ENCODE measurements at regions not wholly inside any gene's neighbourhood (a gene's known extent, or its start where the extent isn't known, plus 50 kb on each side); places are given as distances from the start of the nearest gene placed in this dataset.

DNA sequence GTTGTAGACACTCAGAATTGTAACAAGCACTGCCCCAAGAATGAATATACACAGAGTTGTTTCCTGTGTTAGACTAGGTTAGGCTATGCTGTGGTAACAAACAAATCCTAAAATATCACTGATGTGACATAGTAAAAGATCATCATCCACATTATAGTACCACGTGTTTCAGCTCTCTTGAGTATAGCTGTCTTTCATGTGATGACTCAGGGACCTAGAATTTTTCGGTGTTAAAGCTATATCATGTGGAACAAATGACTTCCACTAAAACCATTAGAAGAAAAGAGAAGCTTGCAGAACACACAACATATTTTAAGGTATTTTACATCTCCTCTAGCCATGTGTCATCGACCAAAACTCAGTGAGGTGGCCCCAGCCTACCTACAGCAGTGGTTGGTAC is 307.9 kb upstream of the RBMS3 start:
- H3K27ac ChIP-seq = no peak overlapping the region
- H3K4me1 ChIP-seq = no peaks in the 10 kb centered on the region
- no peaks in the 10 kb centered on the region for H3K27me3 ChIP-seq (ENCODE audit: insufficient read depth in 3 of 3, low read length in 2 of 3)
- H3K9me3 ChIP-seq = peaks cover 5% of the 10 kb centered on the region
- H3K4me3 ChIP-seq = no peak overlapping the region
- intact Hi-C loops (cut with DNase I) = no loop called here
- no peaks in the 10 kb centered on the region for H3K36me3 ChIP-seq (ENCODE audit: insufficient read depth in 1 of 2, low read depth in 1 of 2)
- ATAC-seq (no peak), DNase-seq (no peak)
- TF ChIP-seq, protein P1, sequence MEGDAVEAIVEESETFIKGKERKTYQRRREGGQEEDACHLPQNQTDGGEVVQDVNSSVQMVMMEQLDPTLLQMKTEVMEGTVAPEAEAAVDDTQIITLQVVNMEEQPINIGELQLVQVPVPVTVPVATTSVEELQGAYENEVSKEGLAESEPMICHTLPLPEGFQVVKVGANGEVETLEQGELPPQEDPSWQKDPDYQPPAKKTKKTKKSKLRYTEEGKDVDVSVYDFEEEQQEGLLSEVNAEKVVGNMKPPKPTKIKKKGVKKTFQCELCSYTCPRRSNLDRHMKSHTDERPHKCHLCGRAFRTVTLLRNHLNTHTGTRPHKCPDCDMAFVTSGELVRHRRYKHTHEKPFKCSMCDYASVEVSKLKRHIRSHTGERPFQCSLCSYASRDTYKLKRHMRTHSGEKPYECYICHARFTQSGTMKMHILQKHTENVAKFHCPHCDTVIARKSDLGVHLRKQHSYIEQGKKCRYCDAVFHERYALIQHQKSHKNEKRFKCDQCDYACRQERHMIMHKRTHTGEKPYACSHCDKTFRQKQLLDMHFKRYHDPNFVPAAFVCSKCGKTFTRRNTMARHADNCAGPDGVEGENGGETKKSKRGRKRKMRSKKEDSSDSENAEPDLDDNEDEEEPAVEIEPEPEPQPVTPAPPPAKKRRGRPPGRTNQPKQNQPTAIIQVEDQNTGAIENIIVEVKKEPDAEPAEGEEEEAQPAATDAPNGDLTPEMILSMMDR (IDR thresholded peaks at IDR 0.05) = no peak
- 44 to 64% (median 58%) methylated on average over 3 of the region's 3 CpGs for WGBS, 3 donors

DNA sequence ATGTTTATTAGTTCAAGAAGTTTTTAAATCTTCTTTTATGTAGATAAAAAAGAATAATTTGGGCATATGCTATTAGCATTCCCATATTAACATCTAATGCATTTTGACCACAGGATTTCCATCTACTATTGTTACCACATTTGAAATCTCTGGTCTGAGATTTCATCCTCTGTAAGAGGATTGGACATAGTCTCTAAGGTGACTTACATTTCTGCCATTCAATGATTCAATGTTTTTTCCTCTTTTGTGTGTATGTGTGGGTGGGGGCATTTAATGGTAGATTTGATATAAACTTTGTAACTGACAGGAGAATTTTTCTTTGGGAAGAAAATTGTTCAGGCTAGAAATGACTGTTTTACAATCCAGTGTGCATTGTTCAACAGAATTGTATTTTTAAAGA is 307.3 kb upstream of the RBMS3 start:
- H3K4me1 ChIP-seq = no peaks in the 10 kb centered on the region
- TF ChIP-seq, protein P1 (IDR thresholded peaks at IDR 0.05) = no peak
- no peak overlapping the region for H3K27ac ChIP-seq
- ATAC-seq = no peak
- H3K4me3 ChIP-seq = no peak overlapping the region
- intact Hi-C loops (cut with DNase I) = no loop called here
- no peaks in the 10 kb centered on the region for H3K36me3 ChIP-seq (ENCODE audit: insufficient read depth in 1 of 2, low read depth in 1 of 2)
- peaks cover 5% of the 10 kb centered on the region for H3K9me3 ChIP-seq
- DNase-seq = no peak
- H3K27me3 ChIP-seq (ENCODE audit: insufficient read depth in 3 of 3, low read length in 2 of 3) = no peaks in the 10 kb centered on the region

DNA sequence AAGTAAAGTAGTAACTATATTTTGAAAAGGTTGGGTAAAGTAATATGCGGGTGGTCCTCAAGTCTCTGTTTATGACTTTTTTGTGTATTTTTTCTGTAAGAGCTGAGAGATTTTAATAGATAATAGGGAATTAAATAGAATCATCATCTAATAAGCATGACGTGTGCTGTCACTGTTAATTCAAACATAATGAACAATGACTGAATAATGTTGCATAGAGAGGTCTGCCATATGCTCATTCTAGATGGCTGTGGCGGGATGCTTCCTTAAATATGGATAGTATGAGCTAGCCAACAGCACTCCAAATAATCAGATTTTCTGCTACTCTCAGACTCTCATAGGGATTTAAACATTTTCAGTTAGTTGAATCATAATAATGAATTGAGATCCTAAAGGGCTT is 302.8 kb upstream of the RBMS3 start:
- H3K36me3 ChIP-seq (ENCODE audit: insufficient read depth in 1 of 2, low read depth in 1 of 2) = no peaks in the 10 kb centered on the region
- TF ChIP-seq, protein P1 (IDR thresholded peaks at IDR 0.05) = no peak
- H3K9me3 ChIP-seq = no peaks in the 10 kb centered on the region
- H3K27ac ChIP-seq = no peak overlapping the region
- no peaks in the 10 kb centered on the region for H3K27me3 ChIP-seq (ENCODE audit: insufficient read depth in 3 of 3, low read length in 2 of 3)
- 58 to 63% (median 59%) methylated on average over 3 of the region's 3 CpGs for WGBS, 3 donors
- H3K4me3 ChIP-seq = no peak overlapping the region
- H3K4me1 ChIP-seq = no peaks in the 10 kb centered on the region
- no peak for DNase-seq
- no peak for ATAC-seq
- intact Hi-C loops (cut with DNase I) = no loop called here

DNA sequence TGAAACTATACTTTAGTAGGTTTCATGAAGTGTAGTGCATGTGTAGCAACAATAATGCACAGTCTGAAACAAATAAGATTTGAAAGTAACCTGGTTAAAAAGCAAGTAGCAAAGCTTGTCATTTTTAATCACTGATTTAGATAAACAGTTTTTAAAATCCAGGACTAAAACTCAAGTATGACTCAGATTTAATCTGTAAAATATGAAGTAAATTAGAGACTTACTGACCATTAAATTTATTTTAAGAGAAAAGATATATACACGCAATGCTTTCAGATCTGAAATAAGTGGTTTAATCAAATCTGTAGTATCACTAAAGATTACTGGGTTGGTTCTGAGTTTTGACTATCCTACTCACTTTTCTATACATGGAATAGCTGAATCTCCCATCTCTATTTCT is 300.7 kb upstream of the RBMS3 start:
- intact Hi-C loops (cut with DNase I) = no loop called here
- H3K4me1 ChIP-seq = no peaks in the 10 kb centered on the region
- no peaks in the 10 kb centered on the region for H3K27me3 ChIP-seq (ENCODE audit: insufficient read depth in 3 of 3, low read length in 2 of 3)
- H3K36me3 ChIP-seq (ENCODE audit: insufficient read depth in 1 of 2, low read depth in 1 of 2) = no peaks in the 10 kb centered on the region
- TF ChIP-seq, protein P1 (IDR thresholded peaks at IDR 0.05) = no peak
- no peaks in the 10 kb centered on the region for H3K9me3 ChIP-seq
- 92 to 98% (median 97%) methylated on average over 1 of the region's 1 CpG for WGBS, 3 donors
- ATAC-seq (no peak), DNase-seq (no peak)
- no peak overlapping the region for H3K4me3 ChIP-seq
- no peak overlapping the region for H3K27ac ChIP-seq

DNA sequence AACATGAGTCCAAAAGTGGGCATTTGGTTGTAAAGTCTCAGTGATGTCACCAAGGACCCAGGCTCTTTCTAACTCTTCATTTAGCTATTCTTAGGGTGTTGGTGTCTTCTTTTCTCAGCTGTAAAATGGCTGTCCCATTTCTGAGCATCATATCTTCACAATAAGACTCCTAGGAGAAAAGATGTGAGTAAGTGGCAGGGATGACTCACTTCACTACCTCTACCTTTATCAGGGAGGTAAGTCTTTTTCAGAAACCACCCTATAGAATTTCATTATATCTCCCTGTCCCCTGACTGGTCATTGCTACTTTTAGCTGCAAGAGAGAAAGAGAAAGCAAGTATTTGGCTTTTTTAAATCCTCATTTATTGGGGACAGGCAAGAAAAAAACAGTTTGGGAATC is 300.2 kb upstream of the RBMS3 start:
- no peaks in the 10 kb centered on the region for H3K4me1 ChIP-seq
- DNase-seq (no peak), ATAC-seq (no peak)
- no peak overlapping the region for H3K4me3 ChIP-seq
- TF ChIP-seq, protein P1 (IDR thresholded peaks at IDR 0.05) = no peak
- no peaks in the 10 kb centered on the region for H3K27me3 ChIP-seq (ENCODE audit: insufficient read depth in 3 of 3, low read length in 2 of 3)
- no peaks in the 10 kb centered on the region for H3K36me3 ChIP-seq (ENCODE audit: insufficient read depth in 1 of 2, low read depth in 1 of 2)
- H3K9me3 ChIP-seq = no peaks in the 10 kb centered on the region
- intact Hi-C loops (cut with DNase I) = no loop called here
- no peak overlapping the region for H3K27ac ChIP-seq

Measured in psoas muscle (tissue), 7 donors.